HepG2 (cell line): ENCODE measurements at regions not wholly inside any gene's neighbourhood (a gene's known extent, or its start where the extent isn't known, plus 50 kb on each side); places are given as distances from the start of the nearest gene placed in this dataset.

Experiments used
- ATAC-seq: fragments of 200-7000 bp; cut with Tn5 transposase; 3 replicates; pipeline ENCODE4 v1.9.1; 2020; ENCODE audit warnings: mild to moderate bottlenecking, moderate library complexity
- BruUV-seq: library from RNA; stranded (reverse); fragments of 400-500 nt; replicated peaks from 2 replicates; lab custom pipeline; 2021; lab: Mats Ljungman, UMichigan
- CTCF ChIA-PET: fragments of 300-600 bp; formaldehyde crosslinking; extraction: SDS; loops from one replicate; lab custom pipeline; 2021; ENCODE audit warnings: low total read pairs, inconsistent platforms, low intra/inter-chr PET ratio; lab: Yijun Ruan, JAX
- POLR2A ChIA-PET: fragments of 350-600 bp; sonication (Branson Sonifier 250); formaldehyde crosslinking; loops from one replicate; lab custom pipeline; 2020; ENCODE audit warnings: antibody characterized with exemption, inconsistent platforms; lab: Yijun Ruan, JAX
- DNase-seq: peaks from one replicate; pipeline ENCODE4 v3.0.0-alpha.2; 2015; ENCODE audit warnings: low spot score
- FAIRE-seq: peaks from 3 replicates; lab custom pipeline; 2011; peaks lifted over from hg19 to GRCh38; lab: Jason Lieb, UNC
- H2AFZ ChIP-seq: one replicate; pipeline ENCODE4 v1.6.1; 2011; ENCODE audit warnings: low read length, inconsistent platforms
- H3K27ac ChIP-seq: fragments of 300-600 bp; 3 replicates; pipeline ENCODE4 v1.8.0; 2011; ENCODE audit warnings: mixed run types, mild to moderate bottlenecking, mixed read lengths, low read length, inconsistent platforms; ENCODE audit not compliant: insufficient read depth; ENCODE audit errors: extremely low read length
- H3K27me3 ChIP-seq, 2 experiments: fragments of 200-600 bp in 1 of 2; 2 replicates in 1 of 2; 3 replicates in 1 of 2; pipeline versions ENCODE4 v1.6.0 to v1.8.0; 2011; ENCODE audit warnings: low read length in 2 of 2, mild to moderate bottlenecking in 2 of 2, moderate library complexity in 2 of 2, inconsistent platforms in 1 of 2; ENCODE audit not compliant: insufficient read depth in 2 of 2, control insufficient read depth in 1 of 2
- H3K36me3 ChIP-seq, 2 experiments: fragments of 200-600 bp in 1 of 2; replicated peaks in 1 of 2; 2 replicates in 1 of 2; 3 replicates in 1 of 2; pipeline versions ENCODE4 v1.5.1 to v1.8.0; 2011; ENCODE audit warnings: low read length in 2 of 2, inconsistent platforms in 1 of 2; ENCODE audit not compliant: insufficient read depth in 2 of 2, control insufficient read depth in 1 of 2
- H3K4me1 ChIP-seq: 2 replicates; pipeline ENCODE4 v1.5.1; 2012; ENCODE audit warnings: low read length, inconsistent platforms; ENCODE audit not compliant: insufficient read depth
- H3K4me2 ChIP-seq: 2 replicates; pipeline ENCODE4 v1.6.0; 2011; ENCODE audit warnings: low read depth, low read length, inconsistent platforms
- H3K4me3 ChIP-seq, 3 experiments: fragments of 200-600 bp in 1 of 3; sonication (generic), shearing (Covaris generic) in 1 of 3; replicated peaks in 1 of 3; 2 replicates each; pipeline ENCODE4 v1.5.1; 2011 to 2016; ENCODE audit warnings: low read length in 3 of 3, inconsistent platforms in 2 of 3, low read depth in 2 of 3, mild to moderate bottlenecking in 2 of 3, control low read depth in 1 of 3, mixed read lengths in 1 of 3; ENCODE audit not compliant: insufficient read depth in 1 of 3
- H3K79me2 ChIP-seq: one replicate; pipeline ENCODE4 v1.6.1; 2011; ENCODE audit warnings: low read length, inconsistent platforms; ENCODE audit not compliant: insufficient read depth
- H3K9ac ChIP-seq: 2 replicates; pipeline ENCODE4 v1.6.0; 2011; ENCODE audit warnings: mild to moderate bottlenecking, low read depth, low read length, inconsistent platforms; ENCODE audit not compliant: insufficient read depth
- H3K9me3 ChIP-seq: 2 replicates; pipeline ENCODE4 v1.5.1; 2012; ENCODE audit warnings: mild to moderate bottlenecking, low read length
- H4K20me1 ChIP-seq: 2 replicates; pipeline ENCODE4 v1.6.0; 2011; ENCODE audit warnings: inconsistent platforms, mild to moderate bottlenecking, low read length, moderate library complexity; ENCODE audit not compliant: insufficient read depth
- CREB1 ChIP-seq, 2 experiments: fragments of 450-650 bp in 1 of 2; IDR thresholded peaks; 2 replicates each; pipeline ENCODE4 v1.6.1; 2016 to 2017; ENCODE audit warnings: control low read depth in 1 of 2, mild to moderate bottlenecking in 1 of 2, missing compliant biosample characterization in 1 of 2, missing genetic modification characterization in 1 of 2
- FOXP1 ChIP-seq, 2 experiments: fragments of 450-650 bp in 1 of 2; IDR thresholded peaks; 2 replicates each; pipeline ENCODE4 v1.6.1; 2017 to 2018; ENCODE audit warnings: antibody characterized with exemption in 1 of 2
- KLF16 ChIP-seq, 2 experiments: sonication (generic) in 1 of 2; formaldehyde crosslinking in 1 of 2; IDR thresholded peaks; 2 replicates each; pipeline versions ENCODE4 v1.6.1 to v1.8.0; 2016 to 2023; ENCODE audit warnings: missing genetic modification reagents in 2 of 2, missing compliant biosample characterization in 1 of 2
- MAF1 ChIP-seq: sonication (generic); formaldehyde crosslinking; IDR thresholded peaks from 2 replicates; pipeline ENCODE4 v1.5.0; 2020; ENCODE audit warnings: missing genetic modification reagents, borderline replicate concordance
- ZBTB1 ChIP-seq: sonication (generic); formaldehyde crosslinking; IDR thresholded peaks from 2 replicates; pipeline ENCODE4 v1.4.0; 2020; ENCODE audit warnings: missing genetic modification reagents, borderline replicate concordance
- ZFAT ChIP-seq: sonication (generic); formaldehyde crosslinking; conservative IDR thresholded peaks from 2 replicates; pipeline ENCODE4 v1.8.1; 2023; ENCODE audit warnings: missing genetic modification reagents, inconsistent platforms
- ZFP37 ChIP-seq: sonication (generic); formaldehyde crosslinking; IDR thresholded peaks from 2 replicates; pipeline ENCODE4 v1.4.0; 2020; ENCODE audit warnings: missing genetic modification reagents, borderline replicate concordance
- ZFY ChIP-seq: sonication (generic); formaldehyde crosslinking; IDR thresholded peaks from 2 replicates; pipeline ENCODE4 v1.4.0; 2020; ENCODE audit warnings: missing genetic modification reagents
- ZKSCAN5 ChIP-seq: sonication (generic); formaldehyde crosslinking; IDR thresholded peaks from 2 replicates; pipeline ENCODE4 v1.5.1; 2020; ENCODE audit warnings: mild to moderate bottlenecking, missing genetic modification reagents
- ZNF101 ChIP-seq: sonication (generic); formaldehyde crosslinking; IDR thresholded peaks from 2 replicates; pipeline ENCODE4 v1.4.0; 2020; ENCODE audit warnings: mild to moderate bottlenecking, low read depth, missing genetic modification reagents, borderline replicate concordance
- ZNF7 ChIP-seq: IDR thresholded peaks from 2 replicates; pipeline ENCODE4 v1.6.1; 2016; ENCODE audit warnings: missing biosample characterization, missing genetic modification reagents
- ZNF746 ChIP-seq: sonication (generic); formaldehyde crosslinking; IDR thresholded peaks from 2 replicates; pipeline ENCODE4 v1.8.0; 2022; ENCODE audit warnings: mild to moderate bottlenecking, missing genetic modification reagents
- ZNF776 ChIP-seq: sonication (generic); formaldehyde crosslinking; IDR thresholded peaks from 2 replicates; pipeline ENCODE4 v1.4.0; 2020; ENCODE audit warnings: mild to moderate bottlenecking, missing genetic modification reagents
- WGBS: methylation state at CpG from one replicate; pipeline ENCODE4 v1.1.6; 2017; ENCODE audit warnings: low lambda C conversion rate; 5-methylcytosine and 5-hydroxymethylcytosine counted together
- in situ Hi-C: cut with HindIII; loops from 2 replicates; pipeline ENCODE4 v1.10.0; 2017; ENCODE audit warnings: low pct_unique_long_range_greater_than_20kb; ENCODE audit not compliant: extremely low pct_ligation_motif_present
- intact Hi-C: fragments of 100-400 bp; cut with micrococcal nuclease; formaldehyde crosslinking; loops from one replicate; pipeline ENCODE4 v1.10.0; 2022; ENCODE audit not compliant: unreplicated experiment
- TF ChIP-seq, protein P1 (sequence below): sonication (generic); formaldehyde crosslinking; IDR thresholded peaks from 2 replicates; pipeline ENCODE4 v1.5.0; 2020; ENCODE audit warnings: missing genetic modification reagents, mild to moderate bottlenecking, borderline replicate concordance
- TF ChIP-seq, protein P2 (sequence below): sonication (generic); formaldehyde crosslinking; IDR thresholded peaks from 2 replicates; pipeline ENCODE4 v1.4.0; 2020; ENCODE audit warnings: mild to moderate bottlenecking, missing genetic modification reagents
- TF ChIP-seq, protein P3 (sequence below): sonication (generic); formaldehyde crosslinking; IDR thresholded peaks from 2 replicates; pipeline ENCODE4 v1.4.0; 2020; ENCODE audit warnings: mild to moderate bottlenecking, missing genetic modification reagents

DNA sequence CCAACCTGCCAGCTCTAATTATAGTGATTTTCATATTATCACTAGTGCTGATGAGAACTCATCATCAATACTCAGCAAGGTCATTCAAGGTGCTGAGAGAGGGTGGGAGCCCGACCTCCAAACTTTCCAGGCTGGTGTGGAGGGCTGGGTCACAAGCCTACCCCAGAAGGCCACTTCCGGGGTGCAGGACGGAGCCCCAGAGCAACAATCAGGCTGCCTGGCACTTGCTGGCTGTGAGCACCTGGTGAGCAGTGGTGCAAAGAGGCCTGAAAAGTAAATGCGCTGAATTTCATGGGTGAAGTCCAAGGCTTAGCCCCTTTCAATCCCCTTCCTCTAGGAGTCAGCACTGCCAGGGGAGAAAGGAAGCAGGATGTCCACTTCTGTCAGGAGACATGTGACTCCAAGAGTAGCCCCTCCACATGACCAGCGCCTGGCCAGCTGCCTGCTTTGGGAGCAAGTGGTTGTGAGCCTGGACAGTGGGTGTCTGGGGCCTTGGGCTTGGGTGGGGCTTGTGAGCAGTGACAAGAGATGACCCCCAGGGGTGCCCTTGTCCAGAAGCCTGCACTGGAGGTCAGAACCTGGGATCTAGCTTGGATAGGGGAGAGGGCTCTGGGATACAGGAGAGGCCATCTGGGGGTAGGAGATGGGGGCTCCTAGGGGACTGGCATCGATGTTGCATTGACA, 165.0 kb upstream of the TLE3 start:
- H3K79me2 ChIP-seq: no peaks in the 10 kb centered on the region
- no peak overlapping the region for H3K4me3 ChIP-seq
- no peaks in the 10 kb centered on the region for H3K36me3 ChIP-seq
- no peak; the same call in 2 of the 3 replicates for ATAC-seq
- no peaks in the 10 kb centered on the region for H3K9me3 ChIP-seq
- H3K27ac ChIP-seq: no peak overlapping the region
- in situ Hi-C loops: no loop called here
- no peak for DNase-seq
- H2AFZ ChIP-seq: no peak overlapping the region
- 11% methylated on average over 3 of the region's 6 CpGs for WGBS
- ChIA-PET CTCF (no interaction called here), POLR2A (no interaction called here)
- peaks cover 0 to 9% of the 10 kb centered on the region in 2 experiments; a peak in 2 of 5 replicates for H3K27me3 ChIP-seq
- BruUV-seq: no TSS peak
- H3K4me2 ChIP-seq: no peak overlapping the region
- FAIRE-seq: no peak
- intact Hi-C loops: no loop called here
- no peak for TF ChIP-seq ZFAT
- TF ChIP-seq ZBTB1: no peak
- no peak for TF ChIP-seq ZNF101
- TF ChIP-seq ZNF776 (CRISPR knock-in tag): no peak
- TF ChIP-seq ZFY (CRISPR knock-in tag): no peak
- no peak for TF ChIP-seq MAF1 (CRISPR knock-in tag)
- TF ChIP-seq ZKSCAN5 (CRISPR knock-in tag): no peak
- TF ChIP-seq ZFP37 (CRISPR knock-in tag): no peak
- TF ChIP-seq FOXP1 (IDR thresholded peaks at IDR 0.05): no peak
- TF ChIP-seq FOXP1 (CRISPR knock-in tag; IDR thresholded peaks at IDR 0.05): no peak
- H3K4me1 ChIP-seq: no peaks in the 10 kb centered on the region
- peaks cover 3% of the 10 kb centered on the region; the same call in 1 of the 2 replicates for H4K20me1 ChIP-seq
- no peak overlapping the region for H3K9ac ChIP-seq

DNA sequence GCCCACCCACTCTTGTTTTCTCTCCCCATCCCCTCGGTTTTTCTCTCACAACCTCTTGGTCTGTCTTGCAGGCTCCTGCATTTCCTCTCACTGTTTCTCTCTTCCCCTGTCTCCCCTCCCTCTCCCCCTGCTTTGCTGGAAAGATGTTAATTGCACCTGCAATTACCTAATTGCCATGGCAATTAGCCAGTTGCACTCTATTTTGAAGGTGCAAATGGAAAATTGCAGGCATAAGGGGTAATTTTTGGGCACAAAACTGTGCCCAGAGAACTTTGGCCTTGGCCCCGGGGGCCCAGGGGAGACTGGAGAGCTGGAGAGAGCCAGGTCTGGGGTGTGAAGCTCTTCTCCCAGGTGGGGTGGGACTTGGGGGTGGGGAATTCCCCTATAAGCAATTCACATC, 164.5 kb upstream of the TLE3 start:
- Histone ChIP-seq H3K4me1 (no peaks in the 10 kb centered on the region), H3K9ac (no peak overlapping the region), H4K20me1 (peaks cover 3% of the 10 kb centered on the region; the same call in 1 of the 2 replicates), H3K79me2 (no peaks in the 10 kb centered on the region), H3K27ac (no peak overlapping the region), H3K4me3 (no peak overlapping the region), H3K27me3 (peaks cover 0 to 9% of the 10 kb centered on the region in 2 experiments; a peak in 2 of 5 replicates), H3K36me3 (no peaks in the 10 kb centered on the region), H3K4me2 (no peak overlapping the region), H3K9me3 (no peaks in the 10 kb centered on the region), H2AFZ (no peak overlapping the region)
- CTCF ChIA-PET: no interaction called here
- WGBS: 10% methylated on average over 2 of the region's 2 CpGs
- in situ Hi-C loops (no loop called here), intact Hi-C loops (no loop called here)
- FAIRE-seq: no peak
- no TSS peak for BruUV-seq
- no peak for DNase-seq
- POLR2A ChIA-PET: no interaction called here
- ATAC-seq: no peak
- TF ChIP-seq, protein P1, sequence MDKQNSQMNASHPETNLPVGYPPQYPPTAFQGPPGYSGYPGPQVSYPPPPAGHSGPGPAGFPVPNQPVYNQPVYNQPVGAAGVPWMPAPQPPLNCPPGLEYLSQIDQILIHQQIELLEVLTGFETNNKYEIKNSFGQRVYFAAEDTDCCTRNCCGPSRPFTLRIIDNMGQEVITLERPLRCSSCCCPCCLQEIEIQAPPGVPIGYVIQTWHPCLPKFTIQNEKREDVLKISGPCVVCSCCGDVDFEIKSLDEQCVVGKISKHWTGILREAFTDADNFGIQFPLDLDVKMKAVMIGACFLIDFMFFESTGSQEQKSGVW: no peak
- no peak for TF ChIP-seq KLF16 (CRISPR knock-in tag; IDR thresholded peaks at IDR 0.05)
- no peak for TF ChIP-seq ZNF7
- TF ChIP-seq, protein P2, sequence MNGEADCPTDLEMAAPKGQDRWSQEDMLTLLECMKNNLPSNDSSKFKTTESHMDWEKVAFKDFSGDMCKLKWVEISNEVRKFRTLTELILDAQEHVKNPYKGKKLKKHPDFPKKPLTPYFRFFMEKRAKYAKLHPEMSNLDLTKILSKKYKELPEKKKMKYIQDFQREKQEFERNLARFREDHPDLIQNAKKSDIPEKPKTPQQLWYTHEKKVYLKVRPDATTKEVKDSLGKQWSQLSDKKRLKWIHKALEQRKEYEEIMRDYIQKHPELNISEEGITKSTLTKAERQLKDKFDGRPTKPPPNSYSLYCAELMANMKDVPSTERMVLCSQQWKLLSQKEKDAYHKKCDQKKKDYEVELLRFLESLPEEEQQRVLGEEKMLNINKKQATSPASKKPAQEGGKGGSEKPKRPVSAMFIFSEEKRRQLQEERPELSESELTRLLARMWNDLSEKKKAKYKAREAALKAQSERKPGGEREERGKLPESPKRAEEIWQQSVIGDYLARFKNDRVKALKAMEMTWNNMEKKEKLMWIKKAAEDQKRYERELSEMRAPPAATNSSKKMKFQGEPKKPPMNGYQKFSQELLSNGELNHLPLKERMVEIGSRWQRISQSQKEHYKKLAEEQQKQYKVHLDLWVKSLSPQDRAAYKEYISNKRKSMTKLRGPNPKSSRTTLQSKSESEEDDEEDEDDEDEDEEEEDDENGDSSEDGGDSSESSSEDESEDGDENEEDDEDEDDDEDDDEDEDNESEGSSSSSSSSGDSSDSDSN (CRISPR knock-in tag): no peak
- TF ChIP-seq, protein P3, sequence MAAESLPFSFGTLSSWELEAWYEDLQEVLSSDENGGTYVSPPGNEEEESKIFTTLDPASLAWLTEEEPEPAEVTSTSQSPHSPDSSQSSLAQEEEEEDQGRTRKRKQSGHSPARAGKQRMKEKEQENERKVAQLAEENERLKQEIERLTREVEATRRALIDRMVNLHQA (CRISPR knock-in tag): no peak
- no peak for TF ChIP-seq ZNF746 (CRISPR knock-in tag)
- no peak for TF ChIP-seq CREB1 (IDR thresholded peaks at IDR 0.05)
- TF ChIP-seq CREB1 (CRISPR knock-in tag; IDR thresholded peaks at IDR 0.05): no peak
